ENCODE measurements at regions not wholly inside any gene's neighbourhood (a gene's known extent, or its start where the extent isn't known, plus 50 kb on each side); places are given as distances from the start of the nearest gene placed in this dataset.

GRCh38 chr2:58914733-58915505, 673.8 kb upstream of the FANCL start:
- no peak overlapping the region for H3K9ac ChIP-seq (replicated peaks in 1 of 4; ENCODE audit: extremely low read depth in 1 of 4, low read depth in 3 of 4, low read length in 3 of 4)

More at GRCh38 chr2:58914733-58915505, 673.8 kb upstream of the FANCL start:
- no peak overlapping the region for H3K14ac ChIP-seq (ENCODE audit: insufficient read length)
- no peak overlapping the region for H4K8ac ChIP-seq (ENCODE audit: extremely low read depth, insufficient read depth, low read length)
- TF ChIP-seq RFX5 (IDR thresholded peaks at IDR 0.05; ENCODE audit: borderline replicate concordance, low read depth, low read length) (no peak), E2F6 (IDR thresholded peaks at IDR 0.05) (no peak), SIX5 (IDR thresholded peaks at IDR 0.05; ENCODE audit: low read depth, low read length) (no peak), NANOG (IDR thresholded peaks at IDR 0.05; ENCODE audit: insufficient read depth, low read depth, low read length, poor library complexity, severe bottlenecking) (no peak), RBBP5 (IDR thresholded peaks at IDR 0.05; ENCODE audit: borderline replicate concordance, low read depth, low read length) (no peak), PHF8 (conservative IDR thresholded peaks at IDR 0.05; ENCODE audit: low read depth, low read length) (no peak)
- H2BK12ac ChIP-seq (ENCODE audit: low read depth, low read length), result no peak overlapping the region
- no peak overlapping the region for H4K91ac ChIP-seq (replicated peaks; ENCODE audit: insufficient read length, low read length)
- no peak overlapping the region for H3K4me3 ChIP-seq (ENCODE audit: extremely low read depth in 1 of 4, insufficient read depth in 2 of 4, low read depth in 3 of 4, low read length in 4 of 4)
- no peak overlapping the region for H3K27ac ChIP-seq (ENCODE audit: low read depth, low read length)
- 93% methylated on average over 6 of the region's 6 CpGs; no CpG with 5 or more reads in 1 of the 2 experiments for WGBS, 2 experiments (ENCODE audit: extremely low coverage in 1 of 2, insufficient coverage in 1 of 2, insufficient read length in 1 of 2, insufficient replicate concordance in 2 of 2, low coverage in 1 of 2, low lambda C conversion rate in 2 of 2, missing lambda C conversion rate in 1 of 2)
- H2AK5ac ChIP-seq (ENCODE audit: low read depth, low read length), result no peak overlapping the region
- H4K20me1 ChIP-seq (replicated peaks in 1 of 2; ENCODE audit: control insufficient read depth in 1 of 2, insufficient read depth in 2 of 2, low read length in 2 of 2), result no peaks in the 10 kb centered on the region
- H2BK20ac ChIP-seq (ENCODE audit: low read length), result no peak overlapping the region
- no peaks in the 10 kb centered on the region for H3K27me3 ChIP-seq (replicated peaks in 1 of 4; ENCODE audit: control insufficient read depth in 3 of 4, extremely low read depth in 1 of 4, insufficient read depth in 3 of 4, low read length in 3 of 4)
- H3K23me2 ChIP-seq (ENCODE audit: low read depth, low read length), result no peaks in the 10 kb centered on the region
- no peak overlapping the region for H3K18ac ChIP-seq (ENCODE audit: extremely low read depth, low read length)
- H2AFZ ChIP-seq (ENCODE audit: low read length), result no peak overlapping the region
- H2BK120ac ChIP-seq (replicated peaks; ENCODE audit: low read depth, low read length), result no peak overlapping the region
- H4K5ac ChIP-seq (ENCODE audit: insufficient read length, low read depth, low read length), result no peak overlapping the region
- no peaks in the 10 kb centered on the region for H3K79me2 ChIP-seq (ENCODE audit: control insufficient read depth in 1 of 2, insufficient read depth in 2 of 2, low read length in 2 of 2)
- H2BK5ac ChIP-seq (ENCODE audit: low read depth, low read length), result no peak overlapping the region
- FAIRE-seq (no peak), DNase-seq (ENCODE audit: low read depth in 1 of 2, low spot score in 2 of 2) (no peak)
- H2BK15ac ChIP-seq (ENCODE audit: low read length), result no peak overlapping the region
- no peak overlapping the region for H3K56ac ChIP-seq (replicated peaks; ENCODE audit: insufficient read length, low read depth, low read length)
- H3K36me3 ChIP-seq (ENCODE audit: control insufficient read depth in 2 of 4, insufficient read depth in 4 of 4, low read length in 3 of 4), result no peaks in the 10 kb centered on the region
- H3K4ac ChIP-seq (replicated peaks; ENCODE audit: insufficient read length, low read depth, low read length), result no peak overlapping the region
- ChIA-PET POLR2A (ENCODE audit: partially characterized antibody) (no interaction called here), CTCF (ENCODE audit: partially characterized antibody) (interaction anchor here (1.2 kb wide), 2 partner anchors 24 to 43 kb away, joined by 3 read pairs; no protein-coding TSS in a partner anchor)
- peaks cover 0 to 5% (median 5%) of the 10 kb centered on the region in 4 experiments; a peak in 4 of 7 replicates for H3K4me1 ChIP-seq (replicated peaks in 1 of 4; ENCODE audit: control insufficient read depth in 3 of 4, insufficient read depth in 4 of 4, low read length in 3 of 4)
- H3K79me1 ChIP-seq (ENCODE audit: low read depth, low read length), result no peaks in the 10 kb centered on the region
- no peak overlapping the region for H3K4me2 ChIP-seq (ENCODE audit: insufficient read depth in 1 of 2, low read depth in 2 of 2, low read length in 2 of 2)
- no peak overlapping the region for H3K23ac ChIP-seq (ENCODE audit: insufficient read length)
- H3K9me3 ChIP-seq (ENCODE audit: insufficient read depth in 2 of 2, low read depth in 1 of 2, low read length in 1 of 2), result no peaks in the 10 kb centered on the region
